ENCODE measurements at regions not wholly inside any gene's neighbourhood (a gene's known extent, or its start where the extent isn't known, plus 50 kb on each side); places are given as distances from the start of the nearest gene placed in this dataset.
A peak's percentile ranks its signal among the peaks of the same experiment; 100 is the strongest.
"Not testable (repeated sequence)": the region's sequence is repeated elsewhere in the genome, so short reads cannot be mapped to it uniquely, and the experiment has no call there.

GRCh38 chr3:153503873-153504272, 341.8 kb downstream of the RAP2B start:
- H3F3A ChIP-seq (ENCODE audit: low read depth) = no peaks in the 10 kb centered on the region
- no peaks in the 10 kb centered on the region for H3K27me3 ChIP-seq (ENCODE audit: insufficient read depth, low read length, poor library complexity, severe bottlenecking)
- no peak for TF ChIP-seq CTCF (conservative IDR thresholded peaks at IDR 0.05; ENCODE audit: low read length)
- no peak for TF ChIP-seq EZH2phosphoT487 (IDR thresholded peaks at IDR 0.05; ENCODE audit: borderline replicate concordance)
- no peak overlapping the region for H3K4me2 ChIP-seq (ENCODE audit: low read depth, low read length, poor library complexity, severe bottlenecking)
- H3K4me1 ChIP-seq (ENCODE audit: insufficient read depth, low read length, poor library complexity, severe bottlenecking) = no peaks in the 10 kb centered on the region
- no peaks in the 10 kb centered on the region for H4K20me1 ChIP-seq (ENCODE audit: insufficient read depth, low read length, poor library complexity, severe bottlenecking)
- H3K9me2 ChIP-seq (replicated peaks; ENCODE audit: low read depth, low read length) = no peaks in the 10 kb centered on the region
- no peaks in the 10 kb centered on the region for H3K9me3 ChIP-seq (ENCODE audit: insufficient read depth, low read depth, low read length)
- H3K79me2 ChIP-seq (ENCODE audit: insufficient read depth, low read length) = no peaks in the 10 kb centered on the region
- H2AFZ ChIP-seq (ENCODE audit: low read length) = no peak overlapping the region
- no peak overlapping the region for H3K4me3 ChIP-seq (ENCODE audit: low read length, poor library complexity, severe bottlenecking)
- H3K36me3 ChIP-seq (ENCODE audit: insufficient read depth, low read length) = no peaks in the 10 kb centered on the region
- H3K9ac ChIP-seq (ENCODE audit: low read depth, low read length, poor library complexity, severe bottlenecking) = no peak overlapping the region

GRCh38 chr3:153506205-153506604, 344.2 kb downstream of the RAP2B start:
- not testable (repeated sequence) for H3K9me2 ChIP-seq (replicated peaks; ENCODE audit: low read depth, low read length); H3F3A ChIP-seq (ENCODE audit: low read depth); H3K9ac ChIP-seq (ENCODE audit: low read depth, low read length, poor library complexity, severe bottlenecking); H3K4me2 ChIP-seq (ENCODE audit: low read depth, low read length, poor library complexity, severe bottlenecking); H3K9me3 ChIP-seq (ENCODE audit: insufficient read depth, low read depth, low read length); H3K79me2 ChIP-seq (ENCODE audit: insufficient read depth, low read length); H2AFZ ChIP-seq (ENCODE audit: low read length); H3K27me3 ChIP-seq (ENCODE audit: insufficient read depth, low read length, poor library complexity, severe bottlenecking); H3K36me3 ChIP-seq (ENCODE audit: insufficient read depth, low read length); H3K4me1 ChIP-seq (ENCODE audit: insufficient read depth, low read length, poor library complexity, severe bottlenecking); H3K4me3 ChIP-seq (ENCODE audit: low read length, poor library complexity, severe bottlenecking); H4K20me1 ChIP-seq (ENCODE audit: insufficient read depth, low read length, poor library complexity, severe bottlenecking)

- not testable (repeated sequence) for H2AFZ ChIP-seq (ENCODE audit: low read length); H3K4me3 ChIP-seq (ENCODE audit: low read length, poor library complexity, severe bottlenecking); H3K9ac ChIP-seq (ENCODE audit: low read depth, low read length, poor library complexity, severe bottlenecking)
Measured at GRCh38 chr3:153506686-153507085, 344.7 kb downstream of the RAP2B start.

GRCh38 chr3:153513236-153513635, 351.2 kb downstream of the RAP2B start:
- Histone ChIP-seq H3K9me3 (ENCODE audit: insufficient read depth, low read depth, low read length) (peaks cover 9% of the 10 kb centered on the region; the same call in 1 of the 2 replicates), H3K79me2 (ENCODE audit: insufficient read depth, low read length) (no peaks in the 10 kb centered on the region), H4K20me1 (ENCODE audit: insufficient read depth, low read length, poor library complexity, severe bottlenecking) (no peaks in the 10 kb centered on the region), H3F3A (ENCODE audit: low read depth) (no peaks in the 10 kb centered on the region), H3K36me3 (ENCODE audit: insufficient read depth, low read length) (no peaks in the 10 kb centered on the region), H3K4me3 (ENCODE audit: low read length, poor library complexity, severe bottlenecking) (no peak overlapping the region), H2AFZ (ENCODE audit: low read length) (no peak overlapping the region), H3K9ac (ENCODE audit: low read depth, low read length, poor library complexity, severe bottlenecking) (no peak overlapping the region), H3K9me2 (replicated peaks; ENCODE audit: low read depth, low read length) (no peaks in the 10 kb centered on the region), H3K4me1 (ENCODE audit: insufficient read depth, low read length, poor library complexity, severe bottlenecking) (no peaks in the 10 kb centered on the region), H3K4me2 (ENCODE audit: low read depth, low read length, poor library complexity, severe bottlenecking) (no peak overlapping the region), H3K27me3 (ENCODE audit: insufficient read depth, low read length, poor library complexity, severe bottlenecking) (no peaks in the 10 kb centered on the region)
- TF ChIP-seq CTCF (conservative IDR thresholded peaks at IDR 0.05; ENCODE audit: low read length) (peak; percentile 66), EZH2phosphoT487 (IDR thresholded peaks at IDR 0.05; ENCODE audit: borderline replicate concordance) (no peak)

More at GRCh38 chr3:153506686-153507085, 344.7 kb downstream of the RAP2B start:
- H4K20me1 ChIP-seq (ENCODE audit: insufficient read depth, low read length, poor library complexity, severe bottlenecking); H3K79me2 ChIP-seq (ENCODE audit: insufficient read depth, low read length); H3K4me1 ChIP-seq (ENCODE audit: insufficient read depth, low read length, poor library complexity, severe bottlenecking); H3K9me2 ChIP-seq (replicated peaks; ENCODE audit: low read depth, low read length); H3K36me3 ChIP-seq (ENCODE audit: insufficient read depth, low read length); H3K27me3 ChIP-seq (ENCODE audit: insufficient read depth, low read length, poor library complexity, severe bottlenecking); H3K4me2 ChIP-seq (ENCODE audit: low read depth, low read length, poor library complexity, severe bottlenecking); H3K9me3 ChIP-seq (ENCODE audit: insufficient read depth, low read depth, low read length); H3F3A ChIP-seq (ENCODE audit: low read depth): not testable (repeated sequence)
